GM19372 (cell line): ENCODE measurements at regions not wholly inside any gene's neighbourhood (a gene's known extent, or its start where the extent isn't known, plus 50 kb on each side); places are given as distances from the start of the nearest gene placed in this dataset.

Experiments
- ATAC-seq: cut with Tn5 transposase; IDR thresholded peaks from one replicate; pipeline ENCODE4 v1.9.1; 2021; ENCODE audit warnings: mild to moderate bottlenecking, low read depth, moderate library complexity; ENCODE audit not compliant: unreplicated experiment

GRCh38 chr1:201653233-201653632 is 114.3 kb downstream of the NAV1 start:
- ATAC-seq, result no peak

DNA sequence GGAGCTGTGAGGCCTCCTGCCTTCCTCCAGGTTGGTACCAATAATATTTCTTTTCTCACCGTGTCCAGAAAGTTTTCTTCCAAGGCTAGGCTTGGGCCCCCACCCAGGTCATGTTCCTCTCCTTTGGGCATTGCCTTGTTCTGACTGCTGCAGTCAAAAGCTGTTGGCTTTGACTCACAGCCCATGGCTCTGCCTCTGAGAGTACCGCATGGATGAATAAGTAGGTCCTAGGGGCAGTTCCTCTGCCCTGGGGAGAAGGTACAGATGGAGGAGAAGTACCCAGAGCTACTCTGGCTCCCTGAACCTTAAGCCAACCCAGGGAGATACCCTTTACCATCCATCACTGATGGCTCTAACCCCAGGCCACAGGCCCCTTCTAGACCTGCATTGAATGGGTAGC is 115.0 kb downstream of the NAV1 start:
- ATAC-seq, result no peak

DNA sequence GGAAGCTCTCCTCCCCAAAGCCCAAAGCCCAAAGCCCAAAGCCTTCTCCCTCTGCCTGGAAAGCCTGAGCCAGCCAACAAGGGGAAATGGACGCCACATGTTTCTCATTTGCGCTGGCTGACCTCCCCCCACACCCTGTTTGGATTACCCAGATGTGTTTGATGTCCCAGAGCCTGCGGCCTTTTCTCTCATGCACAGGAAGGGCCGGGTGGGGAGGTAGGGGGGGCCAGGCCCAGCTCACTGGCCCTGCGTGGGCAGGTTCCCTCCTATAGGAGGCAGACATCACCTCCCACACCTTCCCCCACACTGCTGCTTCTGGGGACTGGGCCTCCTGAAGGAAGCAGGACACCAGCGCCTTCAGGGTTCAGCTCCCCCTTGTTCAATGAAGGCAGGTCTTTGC is 116.3 kb downstream of the NAV1 start:
- no peak for ATAC-seq

DNA sequence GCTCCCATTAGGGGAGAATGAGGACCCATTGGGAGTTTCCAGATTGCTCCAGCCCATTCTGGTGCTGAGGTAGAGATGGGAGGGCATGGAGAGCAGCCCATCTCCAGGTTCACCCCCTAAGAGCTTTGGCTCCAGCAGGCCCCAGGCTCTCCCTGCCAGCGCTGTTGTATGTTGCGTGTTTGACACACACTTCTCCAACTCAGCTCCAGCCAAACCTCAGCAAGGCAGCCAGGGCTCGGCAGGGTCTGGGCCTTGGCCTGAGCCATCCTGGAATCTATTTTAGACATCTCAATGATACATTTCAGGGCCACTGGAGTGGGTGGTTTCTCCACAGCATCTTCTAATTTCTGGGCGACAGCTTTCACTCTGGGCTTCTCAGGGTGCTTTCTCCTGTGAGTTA is 117.0 kb downstream of the NAV1 start:
- no peak for ATAC-seq

GRCh38 chr1:201656311-201657032 is 117.5 kb downstream of the NAV1 start:
- ATAC-seq, result no peak

DNA sequence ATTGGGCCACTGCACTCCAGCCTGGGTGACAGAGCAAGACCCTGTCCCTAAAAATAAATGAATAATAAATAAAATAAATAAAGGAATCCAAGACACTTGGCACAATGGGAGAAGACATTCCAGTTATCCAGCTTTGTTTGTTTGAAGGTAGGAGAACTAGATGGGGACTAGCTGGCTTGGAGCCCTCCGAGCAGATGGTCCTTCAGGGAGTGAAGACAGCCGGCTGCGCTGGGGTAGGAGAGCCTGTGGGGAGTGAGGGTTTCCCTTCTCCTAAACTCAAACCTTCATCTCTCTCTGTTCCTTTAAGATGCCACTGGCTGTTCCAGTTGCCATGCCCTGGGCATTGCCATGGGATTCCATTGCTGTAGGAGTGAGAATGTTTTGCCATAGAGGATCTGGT is 120.6 kb downstream of the NAV1 start:
- ATAC-seq, result no peak

DNA sequence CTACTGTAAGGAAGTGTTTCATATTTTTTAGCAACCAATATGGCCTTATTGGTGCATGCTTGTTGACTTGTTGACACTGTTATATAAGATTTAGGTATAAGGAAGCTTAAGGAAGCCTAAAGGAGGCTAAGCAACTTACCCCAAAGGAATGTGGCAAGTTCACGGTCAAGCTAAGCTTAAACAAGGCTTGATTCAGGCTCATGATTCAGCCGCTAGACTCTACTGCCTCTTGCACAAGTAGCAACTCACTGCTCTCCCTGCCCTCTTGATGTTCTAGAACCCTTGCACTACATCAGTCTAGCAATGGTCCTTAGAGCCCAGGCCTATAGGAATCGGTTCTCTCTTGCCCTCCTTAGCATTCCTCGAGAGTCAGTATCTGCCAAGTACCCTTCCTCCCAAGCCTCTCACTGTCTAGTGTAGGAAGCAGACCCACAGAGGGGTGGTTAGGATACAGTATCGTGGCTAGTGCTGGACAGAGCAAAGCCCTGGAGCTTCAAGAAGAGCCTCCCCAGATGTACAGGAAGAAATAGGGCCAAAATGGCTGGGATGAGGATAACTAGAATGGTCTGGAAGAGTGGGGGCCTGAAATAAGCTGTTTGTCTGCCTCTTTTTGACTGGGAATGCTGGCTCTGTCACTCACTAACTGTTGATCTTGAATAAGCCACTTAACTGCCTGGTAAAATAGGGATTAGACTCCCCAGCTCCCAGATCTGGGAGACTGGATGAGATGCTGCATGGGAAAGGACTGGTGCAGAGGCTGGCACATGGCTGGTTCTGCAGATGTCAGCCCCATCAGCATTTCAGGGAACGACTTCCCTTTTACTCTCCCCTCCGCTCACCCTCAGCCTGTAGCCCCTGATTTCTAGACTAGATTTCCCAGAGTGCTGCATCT is 122.2 kb downstream of the NAV1 start:
- no peak for ATAC-seq

DNA sequence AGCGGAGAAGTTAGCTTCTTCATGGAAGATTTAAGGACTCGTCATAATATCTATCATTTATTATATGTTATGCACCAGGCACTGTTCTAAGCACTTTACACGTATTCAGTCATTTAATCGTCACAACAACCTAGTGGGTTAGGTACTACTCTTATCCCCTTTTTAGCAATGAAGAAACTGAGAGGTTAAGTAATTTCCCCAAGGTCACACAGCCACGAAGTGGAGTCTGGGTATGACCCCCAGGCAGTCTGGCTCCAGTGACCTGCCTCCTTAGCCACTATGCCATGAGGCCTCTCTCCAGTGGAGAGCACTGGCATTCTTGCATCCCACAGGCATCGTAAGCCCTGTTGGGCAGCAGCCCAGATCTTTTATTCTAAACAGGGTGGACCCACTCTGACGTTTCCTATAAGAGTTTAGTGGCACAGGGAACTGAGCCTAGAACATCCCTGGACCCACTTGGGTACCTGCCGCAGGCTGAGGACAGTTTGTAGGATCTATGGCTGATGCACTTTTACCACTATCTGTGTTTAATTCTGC is 123.0 kb downstream of the NAV1 start:
- no peak for ATAC-seq

DNA sequence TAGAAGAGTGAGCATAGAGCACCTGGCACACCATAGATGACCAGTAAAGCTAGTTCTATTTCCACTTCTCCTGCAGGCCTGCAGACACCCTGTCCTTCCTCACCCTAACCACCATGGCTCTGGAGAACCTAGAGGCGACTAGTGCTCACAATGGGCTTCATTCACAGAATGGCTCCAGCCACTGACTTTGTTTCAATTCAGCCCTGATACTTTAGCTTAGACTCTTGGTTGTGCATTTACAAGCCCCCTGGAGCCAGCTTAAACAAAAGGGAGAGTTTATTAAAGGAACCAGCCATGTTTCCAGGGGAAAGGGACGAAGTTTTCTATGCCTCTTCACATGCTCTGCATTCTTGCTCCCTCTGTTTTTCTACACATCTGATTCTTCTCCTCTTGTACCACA is 123.7 kb downstream of the NAV1 start:
- ATAC-seq, result no peak

GRCh38 chr1:201663491-201664113 is 124.7 kb downstream of the NAV1 start:
- no peak for ATAC-seq

GRCh38 chr1:201665036-201665435 is 126.1 kb downstream of the NAV1 start:
- ATAC-seq, result no peak

DNA sequence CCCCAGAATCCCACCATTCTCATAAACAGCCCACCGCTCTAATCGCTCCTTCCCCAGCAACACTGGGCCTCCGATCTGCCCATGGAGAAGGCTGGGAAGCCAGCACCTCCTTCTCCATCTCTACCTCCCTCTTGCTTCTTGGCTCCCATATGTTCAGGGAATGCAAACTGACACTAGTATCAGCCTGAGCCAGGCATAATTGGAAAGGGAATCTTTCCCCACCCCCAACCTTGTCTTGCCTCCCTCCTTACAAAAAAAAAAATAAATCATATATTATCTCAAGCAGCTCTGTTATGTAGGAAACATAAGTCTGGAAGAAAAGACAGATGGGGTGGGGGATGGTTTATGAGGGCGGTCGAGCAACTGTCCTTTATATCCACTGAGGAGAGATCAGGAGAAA is 127.2 kb downstream of the NAV1 start:
- ATAC-seq, result no peak

GRCh38 chr1:201666645-201667044 is 127.7 kb downstream of the NAV1 start:
- no peak for ATAC-seq

- ATAC-seq, result no peak
These were observed 128.6 kb downstream of the NAV1 start for GRCh38 chr1:201667479-201667878.

DNA sequence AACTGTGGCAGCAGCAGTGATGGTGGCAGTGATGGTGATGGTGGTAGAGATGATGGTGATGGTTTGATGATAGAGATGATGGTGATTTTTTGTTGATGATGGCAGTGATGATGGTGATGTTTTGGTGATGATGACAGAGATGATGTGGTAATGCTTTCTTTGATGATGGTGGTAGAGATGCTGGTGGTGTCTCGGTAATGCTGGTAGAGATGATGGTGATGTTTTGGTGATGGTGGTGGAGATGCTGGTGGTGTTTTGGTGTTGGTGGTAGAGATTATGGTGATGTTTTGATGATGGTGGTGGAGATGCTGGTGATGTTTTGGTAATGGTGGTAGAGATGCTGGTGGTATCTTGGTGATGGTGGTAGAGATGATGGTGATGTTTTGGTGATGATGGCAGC is 131.6 kb downstream of the NAV1 start:
- ATAC-seq, result no peak

DNA sequence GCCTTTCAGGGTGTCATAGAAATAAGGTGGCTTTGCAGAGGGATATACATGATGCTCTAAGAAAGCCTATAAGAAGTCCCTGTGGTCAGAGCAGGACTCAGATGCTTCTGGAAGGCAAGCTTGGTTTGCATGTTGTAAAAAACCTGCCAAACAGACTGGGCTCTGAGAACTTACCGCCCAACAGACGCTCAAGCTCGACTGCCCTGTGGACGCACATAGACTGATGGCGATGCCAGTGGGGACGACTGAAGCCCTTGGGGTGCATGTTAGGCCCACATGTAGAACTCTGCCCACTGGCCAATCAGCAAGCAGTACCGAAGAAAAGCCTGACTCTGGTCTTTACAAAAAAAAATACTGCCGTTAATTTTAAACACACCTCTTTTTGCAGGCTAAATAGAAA is 133.8 kb downstream of the NAV1 start:
- no peak for ATAC-seq

GRCh38 chr1:201673093-201673492 is 134.2 kb downstream of the NAV1 start:
- no peak for ATAC-seq

GRCh38 chr1:201673915-201674314 is 135.0 kb downstream of the NAV1 start:
- ATAC-seq, result no peak

DNA sequence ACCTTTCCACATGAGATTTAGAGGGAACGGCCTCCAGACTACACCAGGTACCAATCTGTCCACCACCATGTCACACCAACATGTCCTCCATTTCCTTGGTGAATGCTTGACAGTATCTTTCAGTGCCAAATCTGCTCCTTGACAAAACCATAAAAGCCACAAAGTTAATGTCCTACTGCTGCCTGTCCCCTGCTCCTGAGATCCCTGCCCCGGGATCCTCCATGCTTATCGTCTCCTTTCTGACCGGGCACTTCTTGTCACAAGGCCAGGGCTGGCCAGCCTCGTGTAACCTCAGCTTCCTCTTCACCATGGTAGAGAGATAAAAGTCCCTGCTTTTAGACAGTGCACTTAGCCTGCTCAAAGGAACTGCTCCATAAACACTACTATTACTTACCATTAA is 136.2 kb downstream of the NAV1 start:
- no peak for ATAC-seq

- no peak for ATAC-seq
These were observed 137.3 kb downstream of the NAV1 start for GRCh38 chr1:201676197-201676596.

- ATAC-seq, result no peak
These were observed 137.7 kb downstream of the NAV1 start for GRCh38 chr1:201676641-201677040.
